Right hindlimb (tissue), 1 donor: ENCODE measurements at regions not wholly inside any gene's neighbourhood (a gene's known extent, or its start where the extent isn't known, plus 50 kb on each side); places are given as distances from the start of the nearest gene placed in this dataset.

Experiments
- DNase-seq: peaks from one replicate; pipeline ENCODE4 v3.0.0-alpha.2; 2018

DNA sequence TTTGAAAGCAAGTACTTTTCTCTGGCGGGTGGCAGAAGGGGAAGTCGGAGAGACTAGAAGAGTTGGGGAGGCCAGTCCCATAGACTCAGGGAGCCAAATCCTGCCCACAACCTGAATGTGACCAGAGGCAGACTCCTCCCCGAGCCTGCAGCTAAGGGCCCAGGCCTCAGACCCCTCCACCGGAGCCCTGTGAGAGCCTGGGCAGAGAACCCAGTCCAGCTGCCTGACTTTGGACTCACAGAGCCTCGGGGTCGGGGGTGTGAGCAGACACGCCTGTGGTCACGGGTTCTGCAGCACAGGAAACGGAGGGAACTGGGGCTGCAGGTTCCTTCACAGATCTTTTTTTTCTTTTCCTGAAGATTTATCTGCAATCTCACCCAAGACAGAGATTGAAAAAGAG is 312.3 kb downstream of the CTTN start:
- no peak for DNase-seq

DNA sequence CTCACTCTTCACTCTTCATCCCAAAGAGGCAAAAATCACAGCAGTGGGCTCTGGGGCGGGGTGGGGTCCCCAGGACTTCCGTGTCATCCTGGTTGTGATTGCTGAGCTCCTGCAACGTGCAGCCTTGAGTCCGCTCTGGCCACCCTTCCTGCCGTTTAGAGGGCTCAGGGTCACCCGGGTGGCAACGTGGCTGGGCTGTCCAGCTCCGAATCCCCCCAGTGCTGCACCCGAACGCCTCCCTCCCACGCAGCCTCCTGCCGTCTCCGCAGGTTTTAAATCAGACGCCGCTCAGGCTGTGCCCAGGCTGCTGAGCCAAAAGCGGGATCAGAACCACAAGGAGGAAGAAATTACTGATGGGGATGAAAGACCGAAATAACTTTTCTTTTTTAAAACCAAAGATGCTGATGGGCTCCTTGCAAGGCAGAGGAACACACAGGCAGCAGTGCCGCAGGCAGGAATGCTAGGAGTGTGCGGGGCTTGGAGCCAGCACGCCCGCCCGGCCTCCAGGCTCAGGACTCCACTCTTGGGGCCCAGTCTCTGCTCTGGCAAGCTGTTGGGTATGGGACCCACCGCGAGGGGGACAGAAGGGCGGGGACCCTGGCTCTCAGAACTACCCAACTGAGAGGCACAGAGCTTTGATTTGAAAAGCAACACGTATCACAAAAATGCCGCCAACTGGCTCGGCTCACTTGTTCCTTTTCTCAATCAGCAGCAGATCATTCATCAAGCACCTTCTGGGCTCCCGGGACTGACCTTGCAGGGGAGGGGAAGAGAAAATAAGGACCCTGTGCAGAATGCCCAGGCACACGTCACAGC is 313.0 kb downstream of the CTTN start:
- DNase-seq: no peak

DNA sequence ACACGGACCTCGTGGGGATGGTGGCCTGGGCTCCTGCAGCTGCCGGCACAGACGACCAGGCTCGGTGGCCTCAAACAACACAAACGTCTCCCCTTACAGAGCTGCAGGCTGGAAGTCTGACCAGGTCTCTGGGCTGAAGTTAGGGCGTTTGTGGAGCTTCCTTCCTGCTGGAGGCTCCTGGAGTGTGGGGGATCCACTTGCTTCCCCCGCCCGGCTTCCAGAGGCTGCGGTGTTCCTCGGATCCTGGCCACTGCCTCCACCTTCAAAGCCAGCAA is 313.5 kb downstream of the CTTN start:
- DNase-seq: no peak

DNA sequence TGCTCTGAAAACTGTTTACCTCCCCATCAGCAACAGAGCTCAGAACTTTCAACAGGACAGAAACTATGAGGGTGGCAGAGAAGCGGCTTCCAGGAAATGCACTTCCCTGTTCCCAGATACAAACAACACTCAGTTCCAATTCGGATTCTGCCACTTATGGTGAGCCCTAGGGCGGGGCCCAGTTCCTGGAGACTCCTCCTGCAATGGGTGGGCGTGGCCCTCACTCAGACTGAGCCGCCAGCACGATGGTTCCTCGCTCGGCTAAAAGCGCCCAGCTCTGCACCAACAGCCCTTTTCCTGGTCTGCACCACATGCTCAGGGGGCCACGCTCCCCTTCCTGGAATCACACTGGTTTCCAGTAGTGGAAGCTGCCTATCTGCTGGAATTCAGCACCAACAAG is 314.1 kb downstream of the CTTN start:
- DNase-seq: no peak

DNA sequence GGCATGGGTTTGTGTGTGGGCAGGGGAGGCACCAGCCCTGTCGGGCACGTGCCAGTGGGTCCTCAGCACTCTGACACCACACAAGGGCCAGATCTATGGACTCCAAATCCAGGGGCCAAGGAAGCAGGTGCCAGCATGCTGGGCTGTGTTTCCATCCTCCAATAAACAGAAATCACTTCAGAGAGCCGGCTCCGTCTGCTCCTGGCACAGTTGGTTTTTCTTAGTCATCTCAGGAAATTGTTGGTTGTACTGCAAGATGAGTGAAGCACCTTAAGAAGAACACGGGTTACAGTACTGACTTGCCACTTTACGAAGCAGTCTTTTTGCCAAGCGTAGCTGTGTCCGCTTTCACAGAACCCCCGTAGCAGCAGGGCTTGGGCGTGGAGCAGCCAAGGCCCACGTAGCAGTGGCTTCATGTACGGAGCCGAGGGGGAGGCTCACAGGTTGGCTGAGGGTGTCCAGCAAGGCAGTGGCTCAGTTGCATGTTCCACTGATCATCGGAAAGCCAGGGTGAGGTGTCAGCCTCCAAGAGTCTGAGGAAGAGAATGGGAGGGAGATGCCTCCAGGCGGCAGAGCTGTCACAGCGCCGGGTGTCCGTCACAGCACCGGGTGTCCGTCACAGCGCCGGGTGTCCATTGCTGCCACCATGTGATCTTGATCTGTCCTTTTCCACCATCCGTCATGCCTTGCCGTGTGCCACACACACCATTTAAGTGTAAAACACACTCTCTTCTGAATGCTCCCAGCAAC is 314.9 kb downstream of the CTTN start:
- no peak for DNase-seq

DNA sequence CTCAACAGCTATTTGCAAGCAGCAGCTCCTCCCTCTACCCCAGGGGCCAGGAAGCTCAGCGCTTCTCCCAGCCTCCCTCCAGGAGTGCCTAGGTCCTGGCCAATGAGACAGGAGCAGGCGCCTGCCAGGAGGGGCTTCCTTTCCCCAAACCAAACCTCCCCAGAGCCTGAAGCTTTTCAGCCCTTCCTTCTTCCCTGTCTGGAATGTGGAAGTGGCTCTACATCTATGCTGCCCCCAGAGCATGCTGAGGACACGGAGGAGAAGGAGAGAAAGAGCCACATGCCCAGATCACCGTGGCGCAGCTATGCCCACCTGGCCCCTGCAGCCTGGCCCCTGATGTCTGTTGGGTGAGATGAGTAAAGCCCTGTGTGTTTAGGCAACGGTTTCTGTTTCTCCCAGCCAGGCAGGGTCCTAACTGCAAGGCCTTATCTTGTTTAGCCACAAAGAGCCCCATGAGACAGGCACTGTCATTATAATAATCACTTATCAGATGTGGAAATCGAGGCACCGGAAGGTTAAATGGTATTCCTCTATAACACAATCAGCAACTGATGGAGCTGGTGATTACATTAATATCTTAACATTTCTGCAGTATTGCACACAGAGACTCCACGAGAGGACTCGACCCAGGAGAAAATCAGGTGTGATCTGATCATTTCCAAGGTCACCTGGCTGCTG is 315.8 kb downstream of the CTTN start:
- DNase-seq: no peak

DNA sequence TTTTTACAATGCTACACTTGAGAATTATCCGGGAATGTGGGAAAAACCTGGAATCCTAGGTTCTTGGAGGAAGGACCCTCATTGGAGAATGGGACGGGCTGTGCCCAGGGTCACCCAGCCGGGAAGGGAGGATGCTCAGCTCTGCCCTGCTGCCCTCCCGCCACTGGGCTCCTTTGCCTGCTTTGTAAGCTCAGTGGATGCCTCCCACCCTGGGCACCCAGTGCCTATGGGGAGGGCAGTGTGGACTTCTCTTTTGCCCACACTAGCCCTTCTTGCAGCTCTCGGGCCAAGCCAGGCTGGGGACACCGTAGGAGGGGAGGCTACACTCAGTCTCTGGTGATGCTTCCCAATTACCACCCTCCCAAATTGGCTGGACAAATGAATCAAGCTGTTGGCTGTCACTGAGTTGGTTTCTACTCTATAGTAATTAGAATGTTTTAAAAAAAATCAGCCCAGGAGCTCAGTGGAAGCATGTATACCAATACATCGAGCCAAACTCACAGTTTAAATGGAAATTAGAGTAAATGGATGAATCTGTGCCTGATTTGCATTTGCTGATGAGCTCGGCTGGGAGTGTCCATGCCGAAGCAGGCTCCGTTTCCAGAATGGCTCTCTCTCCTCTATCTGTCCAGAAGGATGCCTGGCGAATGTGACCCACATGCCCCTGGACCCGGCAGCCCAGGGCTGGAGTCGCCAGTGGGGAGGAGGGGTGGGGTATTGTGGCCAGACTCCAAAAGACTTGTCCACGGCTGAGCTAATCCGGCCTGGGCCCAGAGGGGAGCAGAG is 317.0 kb downstream of the CTTN start:
- DNase-seq: no peak

DNA sequence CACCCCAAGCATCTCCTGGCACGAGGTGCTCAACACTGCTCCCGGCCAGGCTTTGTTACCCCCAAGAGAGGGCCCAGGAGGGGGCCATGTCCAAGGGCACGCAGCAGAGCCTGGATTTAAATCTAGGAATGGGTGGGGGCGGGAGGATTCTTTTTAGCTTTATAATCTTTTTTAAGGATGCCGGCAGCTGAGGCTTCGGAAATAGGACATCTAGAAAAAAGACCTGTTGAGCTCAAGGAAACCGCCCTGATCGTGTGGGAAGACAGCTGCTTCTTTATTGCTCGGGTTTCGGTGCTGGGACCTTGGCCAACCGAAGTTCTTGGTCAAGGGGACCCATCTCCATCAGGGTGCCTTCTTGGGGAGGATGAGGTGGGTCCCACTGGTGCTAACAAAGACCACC is 317.9 kb downstream of the CTTN start:
- DNase-seq: no peak

DNA sequence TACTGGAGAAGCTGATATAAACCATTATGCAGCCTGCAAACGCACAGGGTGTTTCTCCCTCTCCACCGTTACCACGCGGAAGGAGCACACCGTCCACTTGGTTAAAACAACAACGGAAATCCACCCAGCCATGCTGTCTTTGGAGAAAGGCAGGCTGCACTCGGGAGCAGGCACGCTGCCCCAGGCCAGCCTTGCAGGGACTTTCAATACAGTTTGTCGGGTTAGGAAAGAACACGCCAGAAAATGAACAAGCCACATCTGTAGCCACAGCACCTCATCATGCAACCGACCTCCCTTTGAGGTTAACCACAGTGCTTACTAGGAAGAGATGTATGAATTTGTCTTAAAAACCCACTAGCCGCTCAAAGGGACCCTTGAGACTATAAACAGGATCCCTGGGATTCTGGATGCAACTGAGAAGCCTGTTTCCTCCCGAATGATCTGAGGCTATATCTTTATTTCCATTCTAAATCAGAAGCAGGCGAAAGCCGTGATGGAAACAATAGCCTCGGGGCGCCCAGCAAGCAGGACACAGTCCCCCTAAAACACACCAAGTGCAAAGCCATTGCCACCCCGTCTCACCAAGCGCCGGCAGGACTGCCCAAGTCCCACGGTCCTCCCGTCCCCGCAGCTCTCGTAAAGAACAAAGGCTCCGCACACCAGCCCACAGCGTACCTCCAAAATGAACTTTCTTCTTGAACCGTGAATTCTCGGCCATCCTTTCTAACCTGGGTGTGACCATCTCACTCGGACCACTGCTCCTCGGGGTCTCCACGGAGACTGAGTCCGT is 318.9 kb downstream of the CTTN start:
- no peak for DNase-seq

DNA sequence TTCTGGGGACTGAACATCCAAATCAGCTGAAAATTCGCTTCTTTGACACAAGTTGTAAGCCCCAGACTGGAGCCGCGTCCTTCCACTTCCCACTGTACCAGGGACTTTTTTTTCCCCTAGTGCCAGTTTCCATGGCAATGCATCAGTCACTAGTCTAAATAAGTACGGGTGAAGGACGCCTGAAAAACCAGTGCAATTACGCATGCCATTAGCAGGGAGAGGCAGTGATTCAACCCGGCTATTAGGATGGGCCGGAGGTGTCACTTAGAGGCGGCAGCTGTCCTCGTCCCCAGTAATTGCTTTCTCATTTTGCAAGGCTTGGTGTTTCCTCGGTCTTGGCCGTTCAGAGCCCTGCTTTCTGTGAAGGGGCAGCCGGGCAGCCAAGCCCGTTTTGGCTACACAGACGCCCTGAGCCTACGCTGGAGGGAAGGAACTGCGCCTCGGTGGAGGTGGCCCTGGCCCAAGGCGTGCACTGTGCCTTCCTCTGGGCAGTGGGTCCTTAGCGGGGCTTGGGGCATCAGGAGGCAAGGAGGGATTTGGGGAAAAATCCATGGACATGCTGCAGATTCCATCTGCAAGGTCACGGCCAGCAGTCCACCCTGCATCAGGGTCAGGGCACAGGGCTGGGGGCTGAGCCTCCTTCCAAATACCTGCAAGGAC is 319.7 kb downstream of the CTTN start:
- no peak for DNase-seq

DNA sequence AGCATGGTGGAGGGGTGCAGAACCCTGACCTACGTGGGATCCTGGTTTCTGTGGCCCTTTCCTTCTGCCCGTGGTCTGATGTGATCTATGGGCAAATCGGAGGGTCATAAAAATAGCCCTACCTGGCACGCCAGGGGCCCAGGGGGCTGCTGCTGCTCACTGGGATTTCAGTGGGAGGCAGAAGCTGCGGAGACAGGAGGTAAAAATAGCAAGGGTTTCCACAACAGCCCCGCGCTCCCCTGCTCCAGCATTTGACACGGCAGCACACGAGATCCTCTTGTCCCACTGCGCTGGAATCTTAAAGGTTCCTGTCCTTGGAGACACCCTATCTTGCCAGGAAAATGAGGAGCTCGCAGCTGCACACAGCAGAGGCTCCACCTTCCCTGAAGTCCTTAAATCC is 321.2 kb downstream of the CTTN start:
- no peak for DNase-seq

DNA sequence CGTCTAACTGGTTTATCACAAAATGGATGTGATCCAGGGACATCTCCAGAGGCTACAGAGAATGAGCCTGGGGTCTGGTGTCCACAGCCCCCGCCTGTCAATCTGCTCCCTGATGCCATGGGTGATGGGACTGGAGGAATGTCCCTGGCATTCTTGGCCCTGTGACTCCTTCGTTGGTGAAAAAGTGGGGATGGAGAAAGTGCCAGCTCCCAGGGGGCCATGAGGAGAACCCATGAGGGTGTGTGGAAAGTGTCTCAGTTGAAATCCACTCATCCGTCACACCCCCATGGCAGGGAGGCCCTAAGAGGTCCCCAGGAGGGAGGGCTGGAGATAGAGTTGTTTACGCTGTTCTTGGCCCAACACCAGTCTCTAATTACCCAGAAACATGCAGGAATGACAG is 322.0 kb downstream of the CTTN start:
- DNase-seq: no peak

DNA sequence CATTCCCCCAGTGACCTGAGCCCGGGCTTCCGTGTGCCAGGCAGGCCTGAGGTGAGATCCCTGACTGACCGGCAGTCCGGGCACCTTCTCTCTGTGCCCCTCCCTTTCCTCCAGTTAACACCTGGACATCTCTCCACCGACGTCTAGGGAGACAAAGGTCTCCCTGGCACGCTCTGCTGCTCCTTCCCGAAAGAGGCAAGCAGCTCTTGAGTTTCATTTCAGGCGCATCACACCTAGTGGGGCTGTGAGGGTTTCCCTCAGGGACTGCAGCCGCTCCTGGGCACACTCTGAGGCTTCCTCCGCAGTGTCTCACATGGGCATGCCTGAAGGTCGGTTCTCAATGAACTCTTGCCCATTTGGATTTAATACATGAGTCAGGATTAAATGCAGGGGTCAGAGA is 322.7 kb downstream of the CTTN start:
- DNase-seq: no peak

DNA sequence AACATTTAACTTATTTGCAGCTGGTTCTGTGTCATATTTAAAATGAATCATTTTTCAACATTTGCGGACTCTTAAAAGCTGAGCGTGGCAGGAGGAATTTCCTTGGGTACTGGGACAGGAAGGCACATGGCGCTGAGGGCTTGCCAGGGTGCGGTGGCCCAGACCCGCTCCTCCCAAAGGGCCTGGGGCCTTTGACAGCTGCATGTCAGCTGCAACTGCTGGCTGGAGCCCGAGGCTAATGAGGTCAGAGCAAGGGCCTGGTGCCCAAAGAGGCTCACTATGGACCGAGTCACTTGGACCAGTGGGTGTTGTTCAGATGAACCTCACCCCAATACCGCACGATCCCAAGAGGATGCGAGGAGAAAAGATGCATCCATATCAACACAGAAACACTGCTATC is 326.9 kb downstream of the CTTN start:
- no peak for DNase-seq

DNA sequence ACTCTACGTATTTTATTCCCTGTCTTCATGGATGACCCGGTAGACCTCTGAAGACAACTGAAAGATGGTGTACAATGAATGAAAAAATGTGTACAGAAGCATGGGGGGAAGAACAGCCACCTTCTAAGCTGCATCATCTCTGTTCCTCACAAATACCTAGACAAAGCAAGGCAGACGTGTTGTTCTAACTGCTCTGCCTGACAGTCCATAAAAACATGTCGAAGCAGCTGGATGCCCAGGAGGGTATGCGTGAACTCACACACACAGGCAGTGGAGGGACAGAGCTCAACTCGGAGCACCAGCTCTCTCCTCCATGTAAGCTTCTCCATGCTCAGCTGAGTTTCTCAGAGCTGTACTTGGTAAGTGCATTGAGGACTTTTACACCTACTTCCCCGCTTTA is 327.4 kb downstream of the CTTN start:
- no peak for DNase-seq

DNA sequence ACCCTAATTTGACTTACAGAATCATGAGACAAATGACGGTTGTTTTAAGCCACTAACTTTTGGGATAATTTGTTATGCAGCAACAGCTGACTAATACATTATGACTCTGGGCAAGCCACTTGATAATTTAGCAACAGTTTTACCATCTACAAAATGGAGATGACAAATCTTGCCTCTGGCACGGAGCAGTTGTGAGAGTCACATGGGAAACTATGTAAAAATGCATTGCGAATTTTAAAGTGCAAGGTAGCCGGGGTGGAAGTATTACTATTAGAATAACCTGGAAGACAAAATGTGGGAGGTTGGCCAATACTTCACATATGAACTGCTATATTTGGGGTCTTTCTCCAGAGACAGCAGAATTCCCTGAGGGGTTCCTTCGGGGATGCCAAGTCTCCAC is 328.7 kb downstream of the CTTN start:
- no peak for DNase-seq

DNA sequence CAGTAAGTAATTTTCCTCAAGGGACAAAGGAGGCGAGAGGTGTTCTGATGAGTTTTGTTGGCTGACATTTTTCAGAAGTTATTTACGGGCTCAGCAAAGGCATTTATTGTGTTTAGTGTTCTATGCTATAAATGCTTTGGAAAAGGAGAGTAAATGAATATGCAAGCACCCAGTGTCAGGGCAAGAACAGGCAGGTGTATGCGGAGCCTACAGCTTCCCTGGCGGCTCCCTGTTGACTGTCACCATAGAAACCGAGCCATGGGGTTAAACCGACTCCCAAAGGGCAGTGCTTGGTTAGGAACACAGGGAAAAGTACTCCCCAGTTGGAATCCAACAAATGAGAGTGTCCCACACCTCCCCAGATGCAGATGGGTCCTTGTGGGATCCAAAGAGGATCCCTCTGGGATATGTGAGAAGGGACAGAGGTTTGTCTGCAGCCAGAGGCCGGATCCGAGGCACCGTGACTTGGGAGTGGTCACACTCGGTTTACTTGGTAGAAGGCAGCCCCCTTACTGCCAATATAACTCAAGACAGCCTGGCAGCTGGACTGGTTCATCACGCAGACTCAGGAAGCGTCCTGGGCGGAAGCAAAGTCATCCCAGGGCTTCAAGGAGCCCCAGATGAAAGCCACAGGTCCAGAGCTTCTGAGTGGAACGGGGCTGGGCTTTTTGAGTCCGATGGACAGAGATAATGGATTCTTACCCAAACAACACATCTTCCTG is 329.7 kb downstream of the CTTN start:
- DNase-seq: no peak

DNA sequence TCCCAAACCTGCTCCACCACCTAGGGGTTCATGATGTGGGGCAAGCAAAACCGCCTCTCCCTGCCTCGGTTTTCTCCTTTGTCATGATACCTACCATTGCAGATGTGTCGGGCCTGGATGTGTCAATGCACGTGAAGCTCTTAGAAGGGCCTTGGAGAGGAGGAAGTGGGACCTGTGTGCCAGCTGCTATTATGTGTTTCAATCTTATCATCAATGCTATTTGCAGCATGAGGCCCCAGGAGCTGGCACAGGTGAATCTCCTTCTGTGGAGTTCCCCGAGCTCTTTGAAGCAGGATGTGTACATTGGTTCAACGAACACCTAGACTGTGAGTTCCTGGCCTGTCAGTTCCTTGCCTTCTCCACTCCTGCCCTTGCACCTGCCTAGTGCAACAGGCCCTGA is 331.6 kb downstream of the CTTN start:
- DNase-seq: no peak

DNA sequence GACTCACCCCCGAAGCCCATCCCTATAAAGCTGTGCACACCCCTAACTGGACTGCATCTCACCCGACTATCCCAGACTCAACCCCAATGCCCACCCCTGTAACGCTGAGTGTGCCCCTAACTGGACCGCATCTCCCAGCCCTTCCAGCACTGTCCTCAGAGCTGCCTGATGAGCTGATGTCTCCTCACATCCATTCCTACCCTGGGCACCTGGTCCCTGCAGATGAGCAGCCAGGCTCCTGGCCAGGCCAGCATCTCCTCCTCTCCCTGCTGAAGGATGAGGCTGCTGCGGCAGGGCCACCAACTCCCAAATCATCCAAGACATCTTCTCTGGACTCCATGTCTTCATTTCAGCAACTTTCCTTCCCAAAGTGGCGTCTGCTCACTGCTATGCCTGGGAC is 332.1 kb downstream of the CTTN start:
- DNase-seq: no peak

DNA sequence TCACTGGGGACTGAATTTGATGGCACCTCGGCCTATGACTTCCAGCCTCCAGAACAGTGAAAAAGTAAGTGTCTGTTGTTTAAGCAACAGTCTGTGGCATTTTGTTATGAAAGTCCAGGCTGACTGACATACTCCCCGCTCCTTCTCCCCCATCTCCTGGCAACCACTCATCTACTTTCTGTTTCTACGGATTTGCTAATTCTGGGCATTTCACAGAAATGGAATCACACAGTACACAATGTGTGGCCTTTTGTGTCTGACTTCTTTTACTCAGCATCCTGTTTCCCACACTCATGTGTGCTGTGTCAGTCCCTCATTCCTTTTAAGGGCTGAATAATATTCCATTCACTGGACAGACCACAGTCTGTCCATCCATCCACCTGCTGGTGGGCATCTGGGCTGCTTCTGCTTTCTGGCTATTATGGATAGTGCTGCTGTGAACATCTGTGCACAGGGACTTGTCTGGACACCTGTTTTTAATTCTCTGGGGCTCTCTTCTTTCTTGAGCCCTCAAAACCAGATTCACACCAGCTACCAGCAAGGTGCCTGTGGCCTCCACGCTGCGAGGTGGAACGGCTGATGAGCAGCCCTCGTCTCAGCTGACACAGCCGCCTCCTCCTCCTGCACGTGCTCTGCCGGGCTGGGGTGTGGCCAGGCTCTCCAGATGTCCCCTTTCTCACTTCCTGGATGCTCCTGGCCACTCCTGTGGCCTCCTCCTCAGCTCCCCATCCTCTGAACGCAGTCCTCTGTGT is 333.1 kb downstream of the CTTN start:
- no peak for DNase-seq
